Heart right ventricle (tissue), 16 donors: ENCODE measurements at regions not wholly inside any gene's neighbourhood (a gene's known extent, or its start where the extent isn't known, plus 50 kb on each side); places are given as distances from the start of the nearest gene placed in this dataset.

Experiments
- ATAC-seq, 8 donors: fragments of 200-7000 bp; cut with Tn5 transposase; one replicate each; pipeline ENCODE4 v1.9.1; 2020; ENCODE audit warnings: mild to moderate bottlenecking in 8 of 8, moderate library complexity in 8 of 8, moderate number of reproducible peaks in 1 of 8
- DNase-seq, 2 donors: peaks; one replicate each; pipeline ENCODE4 v3.0.0-alpha.2; 2020
- H3K27ac ChIP-seq, 10 donors: fragments of 200-600 bp; sonication (generic) in 2 of 10; one replicate each; pipeline versions ENCODE4 v1.5.0 to v1.8.0; 2020 to 2022; ENCODE audit warnings: mild to moderate bottlenecking in 3 of 10
- H3K27me3 ChIP-seq, 7 donors: fragments of 200-600 bp; one replicate each; pipeline ENCODE4 v1.8.0; 2021 to 2022; ENCODE audit warnings: mild to moderate bottlenecking in 2 of 7
- H3K36me3 ChIP-seq, 9 donors: fragments of 200-600 bp; sonication (generic) in 1 of 9; one replicate each; pipeline versions ENCODE4 v1.5.0 to v1.8.0; 2020 to 2022; ENCODE audit warnings: mild to moderate bottlenecking in 2 of 9
- H3K4me1 ChIP-seq, 9 donors: fragments of 200-600 bp; sonication (generic) in 1 of 9; one replicate each; pipeline versions ENCODE4 v1.5.0 to v1.8.0; 2020 to 2022; ENCODE audit warnings: mild to moderate bottlenecking in 4 of 9
- H3K4me3 ChIP-seq, 10 donors: fragments of 200-600 bp; sonication (generic) in 2 of 10; one replicate each; pipeline versions ENCODE4 v1.5.0 to v1.8.0; 2020 to 2022; ENCODE audit warnings: mild to moderate bottlenecking in 7 of 10, moderate library complexity in 2 of 10
- H3K9me3 ChIP-seq, 11 donors: fragments of 200-600 bp in 10 of 11; sonication (generic) in 2 of 11; one replicate each; pipeline versions ENCODE4 v1.5.0 to v1.8.0; 2013 to 2022; ENCODE audit warnings: mild to moderate bottlenecking in 2 of 11, control low read depth in 1 of 11, moderate library complexity in 1 of 11
- WGBS, 2 donors: extraction: QIAGEN DNeasy Blood & Tissue Kit; methylation state at CpG; one replicate each; pipeline ENCODE4 v1.1.7; 2013; ENCODE audit warnings: inconsistent platforms in 1 of 2; 5-methylcytosine and 5-hydroxymethylcytosine counted together
- intact Hi-C, 10 donors: fragments of 100-400 bp; cut with DNase I; formaldehyde crosslinking; loops; one replicate each; pipeline versions ENCODE4 v1.11.1 to v1.14.2; 2022
- TF ChIP-seq, protein P1 (sequence below), 9 donors: fragments of 200-600 bp; sonication (generic) in 2 of 9; IDR thresholded peaks; one replicate each; pipeline versions ENCODE4 v1.5.0 to v1.8.0; 2021 to 2022; ENCODE audit warnings: antibody characterized with exemption in 9 of 9, mild to moderate bottlenecking in 5 of 9, moderate library complexity in 1 of 9
- donor health status: Arrhythmogenic right ventricular cardiomyopathy.
- donor health status: ischemic (EF 13 %, LVEDD 7.1; RV severe dilation, severe dysfunction).
- donor health status: healthy with polysubstance abuse.
- donor health status: DM: no; HTN: yes; CAD: no.
- donor health status: DM: no; HTN: no; CAD: no.
- donor health status: ischemic (EF 25% LVEDD 6.9; RV normal size, moderate dysfunction).
- donor health status: ischemic (EF 25% LVEDD 5.7; RV mildly dilated, moderate dysfunction).
- donor health status: healthy.
- donor health status: DM: yes; HTN: yes; CAD: no.
- donor health status: Ischemic cardiomyopathy.
- donor health status: ischemic (EF 35%, LVEDD 5.7; RV mildly dilated, moderate dysfunction).
- donor health status: nonischemic (EF 11% LVEDD 7.7; RV severe dilation, severe dysfunction).
- donor health status: DM: yes; HTN: yes; CAD: no.
- donor health status: PGD.
- donor health status: ischemic (EF 29% LVEDD 5.4; RV normal size, mild dysfunction).
- donor health status: nonischemic (EF 23%, LVEDD 6.1; RV moderate dilation, normal function).

- WGBS, 2 donors = 75 to 81% methylated on average over 7 of the region's 7 CpGs
- peaks cover 0 to 17% (median 0%) of the 10 kb centered on the region in 11 donors for H3K9me3 ChIP-seq
- no peak for ATAC-seq
- no peaks in the 10 kb centered on the region for H3K27me3 ChIP-seq
- H3K4me1 ChIP-seq = no peaks in the 10 kb centered on the region
- H3K27ac ChIP-seq = no peak overlapping the region
- no peak overlapping the region for H3K4me3 ChIP-seq
- intact Hi-C loops = no loop called here
- H3K36me3 ChIP-seq = no peaks in the 10 kb centered on the region
- DNase-seq = no peak
- TF ChIP-seq, protein P1, sequence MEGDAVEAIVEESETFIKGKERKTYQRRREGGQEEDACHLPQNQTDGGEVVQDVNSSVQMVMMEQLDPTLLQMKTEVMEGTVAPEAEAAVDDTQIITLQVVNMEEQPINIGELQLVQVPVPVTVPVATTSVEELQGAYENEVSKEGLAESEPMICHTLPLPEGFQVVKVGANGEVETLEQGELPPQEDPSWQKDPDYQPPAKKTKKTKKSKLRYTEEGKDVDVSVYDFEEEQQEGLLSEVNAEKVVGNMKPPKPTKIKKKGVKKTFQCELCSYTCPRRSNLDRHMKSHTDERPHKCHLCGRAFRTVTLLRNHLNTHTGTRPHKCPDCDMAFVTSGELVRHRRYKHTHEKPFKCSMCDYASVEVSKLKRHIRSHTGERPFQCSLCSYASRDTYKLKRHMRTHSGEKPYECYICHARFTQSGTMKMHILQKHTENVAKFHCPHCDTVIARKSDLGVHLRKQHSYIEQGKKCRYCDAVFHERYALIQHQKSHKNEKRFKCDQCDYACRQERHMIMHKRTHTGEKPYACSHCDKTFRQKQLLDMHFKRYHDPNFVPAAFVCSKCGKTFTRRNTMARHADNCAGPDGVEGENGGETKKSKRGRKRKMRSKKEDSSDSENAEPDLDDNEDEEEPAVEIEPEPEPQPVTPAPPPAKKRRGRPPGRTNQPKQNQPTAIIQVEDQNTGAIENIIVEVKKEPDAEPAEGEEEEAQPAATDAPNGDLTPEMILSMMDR (IDR thresholded peaks at IDR 0.05) = no peak
These were observed 413.1 kb upstream of the MON1B start for GRCh38 chr16:76777721-76778465.

DNA sequence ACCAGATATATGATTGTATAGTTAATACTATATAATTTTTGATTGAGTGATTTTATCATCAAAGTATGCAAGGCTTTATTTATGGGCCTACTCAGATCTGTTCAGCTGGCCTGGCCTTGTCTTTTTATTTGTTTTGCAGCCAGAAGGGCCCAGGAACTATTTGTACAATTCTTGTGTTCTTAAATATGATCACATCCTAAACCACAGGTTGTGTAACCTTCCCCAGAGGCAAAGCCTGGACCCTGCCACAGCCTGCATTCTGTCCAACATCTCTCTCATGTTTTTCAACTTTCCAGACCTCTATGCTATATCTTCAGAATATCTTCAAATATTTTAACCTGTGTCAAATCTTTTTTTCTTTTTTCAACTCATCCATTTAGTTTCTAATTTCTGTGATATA, 410.4 kb upstream of the MON1B start:
- Histone ChIP-seq H3K9me3 (peaks cover 0 to 17% (median 0%) of the 10 kb centered on the region in 11 donors), H3K4me3 (no peak overlapping the region), H3K27ac (no peak overlapping the region), H3K36me3 (no peaks in the 10 kb centered on the region), H3K27me3 (no peaks in the 10 kb centered on the region), H3K4me1 (no peaks in the 10 kb centered on the region)
- DNase-seq = no peak
- intact Hi-C loops = no loop called here
- no peak for ATAC-seq
- TF ChIP-seq, protein P1 (IDR thresholded peaks at IDR 0.05) = no peak

DNA sequence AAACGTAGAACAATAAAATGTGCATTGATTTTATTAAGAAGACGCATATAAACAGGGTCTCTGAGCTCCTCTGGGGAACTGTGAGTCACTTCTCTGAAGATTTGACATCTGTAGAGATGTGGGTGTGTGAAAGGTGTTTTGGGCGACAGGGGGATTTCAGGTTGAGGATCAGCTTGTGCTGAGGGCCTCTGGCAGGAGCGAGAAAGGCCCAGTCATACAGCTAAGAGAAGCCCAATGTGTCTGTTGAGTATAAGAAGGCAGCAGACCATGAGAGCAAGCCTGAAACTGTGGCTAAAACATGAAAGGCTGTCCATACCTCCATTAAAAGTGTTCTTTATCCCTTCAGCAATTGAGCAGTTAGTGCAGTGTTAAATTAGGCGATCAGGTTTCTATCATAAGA, 406.5 kb upstream of the MON1B start:
- H3K27ac ChIP-seq = no peak overlapping the region
- H3K27me3 ChIP-seq = no peaks in the 10 kb centered on the region
- TF ChIP-seq, protein P1 (IDR thresholded peaks at IDR 0.05) = no peak
- no peak overlapping the region for H3K4me3 ChIP-seq
- DNase-seq = no peak
- H3K9me3 ChIP-seq = peaks cover 0 to 26% (median 0%) of the 10 kb centered on the region in 11 donors
- ATAC-seq = no peak
- WGBS, 2 donors = 75 to 76% methylated on average over 5 of the region's 5 CpGs
- no peaks in the 10 kb centered on the region for H3K36me3 ChIP-seq
- no peaks in the 10 kb centered on the region for H3K4me1 ChIP-seq
- intact Hi-C loops = no loop called here

- WGBS, 2 donors = 66 to 69% methylated on average over 4 of the region's 4 CpGs
- no peaks in the 10 kb centered on the region for H3K36me3 ChIP-seq
- no peaks in the 10 kb centered on the region for H3K27me3 ChIP-seq
- H3K4me3 ChIP-seq = no peak overlapping the region
- no peak overlapping the region for H3K27ac ChIP-seq
- ATAC-seq (no peak), DNase-seq (no peak)
- H3K4me1 ChIP-seq = no peaks in the 10 kb centered on the region
- intact Hi-C loops = no loop called here
- peaks cover 0 to 14% (median 0%) of the 10 kb centered on the region in 11 donors for H3K9me3 ChIP-seq
- TF ChIP-seq, protein P1 (IDR thresholded peaks at IDR 0.05) = no peak
These were observed 403.6 kb upstream of the MON1B start for GRCh38 chr16:76787394-76787793.
